GM23248 (cell line): ENCODE measurements at regions not wholly inside any gene's neighbourhood (a gene's known extent, or its start where the extent isn't known, plus 50 kb on each side); places are given as distances from the start of the nearest gene placed in this dataset.
A peak's percentile ranks its signal among the peaks of the same experiment; 100 is the strongest.
"Not testable (repeated sequence)": the region's sequence is repeated elsewhere in the genome, so short reads cannot be mapped to it uniquely, and the experiment has no call there.

Source experiments
- DNase-seq: peaks from one replicate; pipeline ENCODE4 v3.0.0-alpha.2; 2015
- H2AFZ ChIP-seq: fragments of 200-600 bp; sonication (generic); 2 replicates; pipeline ENCODE4 v1.6.1; 2016; ENCODE audit warnings: antibody characterized with exemption
- H3F3A ChIP-seq: fragments of 200-600 bp; sonication (generic); 2 replicates; pipeline ENCODE4 v1.6.1; 2016; ENCODE audit warnings: mild to moderate bottlenecking, antibody characterized with exemption, mixed run types; ENCODE audit not compliant: insufficient read depth
- H3K27ac ChIP-seq: fragments of 200-600 bp; sonication (generic); 2 replicates; pipeline ENCODE4 v1.5.1; 2016; ENCODE audit warnings: mild to moderate bottlenecking
- H3K27me3 ChIP-seq: fragments of 200-600 bp; sonication (generic); replicated peaks from 2 replicates; pipeline ENCODE4 v1.6.1; 2016; ENCODE audit warnings: mild to moderate bottlenecking; ENCODE audit not compliant: insufficient read depth
- H3K36me3 ChIP-seq: fragments of 200-600 bp; sonication (generic); 2 replicates; pipeline ENCODE4 v1.6.1; 2016; ENCODE audit warnings: low read depth, mild to moderate bottlenecking
- H3K4me1 ChIP-seq: fragments of 200-600 bp; sonication (generic); 2 replicates; pipeline ENCODE4 v1.6.1; 2016; ENCODE audit warnings: mild to moderate bottlenecking; ENCODE audit not compliant: insufficient read depth
- H3K4me2 ChIP-seq: fragments of 200-600 bp; sonication (generic); one replicate; pipeline ENCODE4 v1.6.1; 2016; ENCODE audit warnings: mild to moderate bottlenecking; ENCODE audit not compliant: unreplicated experiment
- H3K4me3 ChIP-seq: fragments of 200-600 bp; sonication (generic); 2 replicates; pipeline ENCODE4 v1.5.1; 2016; ENCODE audit warnings: mild to moderate bottlenecking
- H3K79me2 ChIP-seq: fragments of 200-600 bp; sonication (generic); 2 replicates; pipeline ENCODE4 v1.6.1; 2016; ENCODE audit warnings: mild to moderate bottlenecking; ENCODE audit not compliant: insufficient read depth
- H3K9ac ChIP-seq: fragments of 200-600 bp; sonication (generic); 2 replicates; pipeline ENCODE4 v1.6.1; 2016; ENCODE audit warnings: mild to moderate bottlenecking
- H3K9me2 ChIP-seq: fragments of 200-600 bp; sonication (generic); 2 replicates; pipeline ENCODE4 v1.6.1; 2016; ENCODE audit warnings: mixed run types, mild to moderate bottlenecking, moderate library complexity; ENCODE audit not compliant: insufficient read depth
- H3K9me3 ChIP-seq: fragments of 200-600 bp; sonication (generic); one replicate; pipeline ENCODE4 v1.6.1; 2017; ENCODE audit warnings: low read depth
- H4K20me1 ChIP-seq: fragments of 200-600 bp; sonication (generic); 2 replicates; pipeline ENCODE4 v1.6.0; 2016; ENCODE audit not compliant: insufficient read depth
- EZH2 ChIP-seq: fragments of 200-600 bp; sonication (generic); IDR thresholded peaks from 2 replicates; pipeline ENCODE4 v1.6.1; 2018; ENCODE audit warnings: antibody characterized with exemption, mild to moderate bottlenecking; ENCODE audit not compliant: insufficient read depth, poor library complexity, severe bottlenecking
- EZH2phosphoT487 ChIP-seq: fragments of 200-600 bp; sonication (generic); IDR thresholded peaks from 2 replicates; pipeline ENCODE4 v1.6.1; 2018; ENCODE audit warnings: antibody characterized with exemption, moderate library complexity, mild to moderate bottlenecking, low read depth; ENCODE audit not compliant: insufficient read depth
- WGBS, 2 experiments: methylation state at CpG; one replicate each; pipeline ENCODE4 v1.1.6; 2015 to 2017; ENCODE audit warnings: low lambda C conversion rate in 2 of 2, low coverage in 1 of 2; ENCODE audit errors: missing lambda C conversion rate in 2 of 2; 5-methylcytosine and 5-hydroxymethylcytosine counted together
- in situ Hi-C: fragments of 300-500 bp; cut with MboI; formaldehyde crosslinking; loops from 2 replicates; pipeline ENCODE4 v1.15.0; 2020

DNA sequence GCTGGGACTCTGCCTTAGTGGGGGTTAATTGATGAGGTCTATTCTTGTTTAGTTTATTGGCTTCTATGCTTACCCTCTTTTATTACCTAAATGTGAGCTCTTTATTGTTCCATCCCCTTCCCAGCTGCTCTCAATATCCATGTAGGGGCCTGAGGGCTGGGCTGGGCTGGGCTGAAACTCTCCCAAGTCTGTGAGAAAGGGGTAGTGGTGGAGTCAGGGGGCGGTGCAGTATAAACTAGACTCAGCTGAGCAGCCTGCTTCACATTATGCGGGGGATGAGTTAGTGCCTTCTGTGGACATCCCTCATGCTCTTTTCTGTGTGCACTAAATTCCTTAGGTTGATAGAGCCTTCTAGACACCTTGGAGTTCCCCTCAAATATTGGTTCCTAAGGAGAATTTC is 451.8 kb upstream of the PTGER4 start:
- Histone ChIP-seq H3K36me3 (no peaks in the 10 kb centered on the region), H3K9ac (no peak overlapping the region), H4K20me1 (no peaks in the 10 kb centered on the region), H3K9me3 (no peaks in the 10 kb centered on the region), H3K27ac (no peak overlapping the region), H3K79me2 (no peaks in the 10 kb centered on the region), H3K4me2 (no peak overlapping the region), H3K4me3 (no peak overlapping the region), H3K27me3 (no peaks in the 10 kb centered on the region), H3K9me2 (no peaks in the 10 kb centered on the region), H2AFZ (no peak overlapping the region), H3K4me1 (peaks cover 23% of the 10 kb centered on the region), H3F3A (peaks cover 19% of the 10 kb centered on the region)
- no peak for TF ChIP-seq EZH2
- in situ Hi-C loops, result no loop called here
- DNase-seq, result no peak
- 89 to 100% methylated on average over 2 of the region's 2 CpGs for WGBS, 2 experiments

DNA sequence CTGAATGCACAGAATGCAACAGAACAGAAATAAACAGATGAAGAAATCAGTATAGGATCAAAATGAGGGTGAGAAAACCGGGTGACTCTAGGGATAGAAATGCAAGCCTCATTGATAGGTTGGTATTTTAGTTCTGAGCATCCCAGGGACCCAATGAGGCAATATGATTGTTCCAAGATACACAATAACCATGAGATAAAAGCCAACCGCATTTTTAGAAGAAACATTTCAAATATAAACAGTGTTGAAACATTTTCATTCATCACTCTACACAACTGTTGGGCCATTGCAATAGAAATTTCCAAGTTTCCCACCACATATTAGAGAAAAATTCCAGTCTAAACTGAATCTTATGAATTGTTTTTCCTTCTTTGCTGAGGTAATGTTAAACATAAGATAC is 452.3 kb upstream of the PTGER4 start:
- Histone ChIP-seq H3K79me2 (no peaks in the 10 kb centered on the region), H3K9me3 (no peaks in the 10 kb centered on the region), H3K4me3 (no peak overlapping the region), H2AFZ (no peak overlapping the region), H3K9me2 (no peaks in the 10 kb centered on the region), H3K36me3 (no peaks in the 10 kb centered on the region), H3F3A (peaks cover 19% of the 10 kb centered on the region), H3K9ac (no peak overlapping the region), H3K4me1 (peaks cover 25% of the 10 kb centered on the region), H3K27me3 (no peaks in the 10 kb centered on the region), H3K27ac (no peak overlapping the region), H3K4me2 (no peak overlapping the region), H4K20me1 (no peaks in the 10 kb centered on the region)
- WGBS, 2 experiments, result 68 to 75% methylated on average over 2 of the region's 2 CpGs
- no peak for DNase-seq
- in situ Hi-C loops, result no loop called here
- TF ChIP-seq EZH2 (no peak), EZH2phosphoT487 (no peak)

DNA sequence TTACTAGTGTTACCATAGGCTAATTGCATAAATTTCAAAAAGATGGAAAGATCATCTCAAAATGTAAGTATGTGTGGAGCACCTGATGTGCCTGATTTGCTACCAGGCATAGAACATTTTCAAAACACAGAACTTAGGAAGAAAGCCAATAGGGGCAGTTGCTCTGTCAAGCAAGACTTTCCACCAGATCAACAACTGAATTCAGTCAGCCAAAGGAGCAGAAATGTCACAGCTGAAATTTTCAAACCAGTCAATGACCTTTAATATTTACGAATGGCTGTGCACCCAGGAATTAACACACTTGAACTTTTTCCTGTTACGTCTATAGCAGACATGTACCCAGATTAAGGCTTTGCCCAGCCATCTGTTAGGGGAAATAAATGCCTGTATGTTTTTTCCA is 452.8 kb upstream of the PTGER4 start:
- H3K4me3 ChIP-seq, result no peak overlapping the region
- no peak for DNase-seq
- no peaks in the 10 kb centered on the region for H3K79me2 ChIP-seq
- no peak overlapping the region for H2AFZ ChIP-seq
- H3F3A ChIP-seq, result peaks cover 19% of the 10 kb centered on the region
- no peaks in the 10 kb centered on the region for H3K9me3 ChIP-seq
- no peak overlapping the region for H3K27ac ChIP-seq
- no peak overlapping the region for H3K4me2 ChIP-seq
- no peak overlapping the region for H3K9ac ChIP-seq
- no peak for TF ChIP-seq EZH2phosphoT487
- no peaks in the 10 kb centered on the region for H3K9me2 ChIP-seq
- WGBS, 2 experiments, result 94 to 96% methylated on average over 2 of the region's 2 CpGs
- H3K36me3 ChIP-seq, result no peaks in the 10 kb centered on the region
- in situ Hi-C loops, result no loop called here
- H4K20me1 ChIP-seq, result no peaks in the 10 kb centered on the region
- peaks cover 29% of the 10 kb centered on the region for H3K4me1 ChIP-seq
- H3K27me3 ChIP-seq, result no peaks in the 10 kb centered on the region

DNA sequence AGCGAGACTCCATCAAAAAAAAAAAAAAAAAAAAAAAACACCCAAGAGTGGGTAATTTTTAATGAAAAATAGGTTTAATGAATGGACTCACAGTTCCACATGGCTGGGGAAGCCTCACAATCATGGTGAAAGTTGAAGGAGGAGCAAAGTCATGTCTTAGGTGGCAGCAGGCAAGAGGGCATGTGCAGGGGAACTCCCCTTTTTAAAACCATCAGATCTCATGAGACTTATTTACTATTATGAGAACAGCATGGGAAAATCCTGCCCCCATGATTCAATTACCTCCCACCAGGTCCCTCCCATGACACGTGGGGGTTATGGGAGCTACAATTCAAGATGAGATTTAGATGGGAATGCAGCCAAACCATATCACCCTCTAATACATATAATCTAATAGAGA is 454.6 kb upstream of the PTGER4 start:
- WGBS, 2 experiments, result 73 to 83% methylated on average over 2 of the region's 2 CpGs
- H3K4me2 ChIP-seq, H2AFZ ChIP-seq, H3K36me3 ChIP-seq, H3K9me2 ChIP-seq, H3K4me3 ChIP-seq, H3K27ac ChIP-seq, H3K27me3 ChIP-seq, H3K79me2 ChIP-seq, H4K20me1 ChIP-seq, DNase-seq, in situ Hi-C loops, H3K9me3 ChIP-seq, H3K9ac ChIP-seq: not testable (repeated sequence)
- peaks cover 22% of the 10 kb centered on the region for H3F3A ChIP-seq
- peaks cover 22% of the 10 kb centered on the region for H3K4me1 ChIP-seq

DNA sequence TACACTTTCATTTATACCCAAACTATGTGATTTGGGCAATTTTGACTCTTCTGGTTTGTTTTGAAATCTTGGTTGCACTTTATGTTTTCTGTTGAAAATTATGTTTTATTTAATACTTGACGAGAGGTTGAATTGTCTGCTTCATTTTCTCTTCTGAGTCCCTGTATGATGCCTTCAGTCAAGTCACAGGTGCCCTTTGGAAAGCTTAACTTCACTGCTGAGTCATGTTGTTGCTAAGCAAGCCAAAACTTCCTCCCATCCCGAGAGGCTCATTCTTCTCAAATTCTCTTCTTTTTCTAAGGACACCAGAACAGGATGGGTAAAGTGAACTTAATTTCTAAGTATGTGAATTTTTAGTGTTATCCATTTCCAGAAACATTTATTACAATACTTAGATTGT is 455.3 kb upstream of the PTGER4 start:
- no peaks in the 10 kb centered on the region for H3K9me2 ChIP-seq
- no peaks in the 10 kb centered on the region for H3K9me3 ChIP-seq
- in situ Hi-C loops, result no loop called here
- DNase-seq, result peak; percentile 51
- peaks cover 22% of the 10 kb centered on the region for H3K4me1 ChIP-seq
- H3K79me2 ChIP-seq, result no peaks in the 10 kb centered on the region
- WGBS, 2 experiments, result 52 to 56% methylated on average over 2 of the region's 2 CpGs
- no peak overlapping the region for H3K9ac ChIP-seq
- no peaks in the 10 kb centered on the region for H3K27me3 ChIP-seq
- no peak overlapping the region for H3K27ac ChIP-seq
- peak overlapping the region; percentile 50 for H3K4me2 ChIP-seq
- H2AFZ ChIP-seq, result no peak overlapping the region
- H3K36me3 ChIP-seq, result no peaks in the 10 kb centered on the region
- peaks cover 22% of the 10 kb centered on the region for H3F3A ChIP-seq
- H3K4me3 ChIP-seq, result no peak overlapping the region
- TF ChIP-seq EZH2phosphoT487 (no peak), EZH2 (no peak)
- no peaks in the 10 kb centered on the region for H4K20me1 ChIP-seq
